ENCODE measurements at regions not wholly inside any gene's neighbourhood (a gene's known extent, or its start where the extent isn't known, plus 50 kb on each side); places are given as distances from the start of the nearest gene placed in this dataset.

- DNase-seq (no peak), ATAC-seq (no peak)
- Mint-ChIP-seq H3K4me1 (no peaks in the 10 kb centered on the region), H3K36me3 (ENCODE audit: low read depth) (no peaks in the 10 kb centered on the region), H3K4me3 (no peak overlapping the region), H3K27ac (no peak overlapping the region), H3K27me3 (no peaks in the 10 kb centered on the region)
- no peaks in the 10 kb centered on the region for H3K9me3 ChIP-seq (ENCODE audit: control insufficient read depth, low read length, poor library complexity, severe bottlenecking)
Measured at GRCh38 chr4:66667249-66667648, 878.1 kb downstream of the CENPC start.

- H3K36me3 Mint-ChIP-seq (ENCODE audit: low read depth): no peaks in the 10 kb centered on the region
- H3K4me3 Mint-ChIP-seq: no peak overlapping the region
Measured at GRCh38 chr4:66662620-66663019, 882.7 kb downstream of the CENPC start.

DNA sequence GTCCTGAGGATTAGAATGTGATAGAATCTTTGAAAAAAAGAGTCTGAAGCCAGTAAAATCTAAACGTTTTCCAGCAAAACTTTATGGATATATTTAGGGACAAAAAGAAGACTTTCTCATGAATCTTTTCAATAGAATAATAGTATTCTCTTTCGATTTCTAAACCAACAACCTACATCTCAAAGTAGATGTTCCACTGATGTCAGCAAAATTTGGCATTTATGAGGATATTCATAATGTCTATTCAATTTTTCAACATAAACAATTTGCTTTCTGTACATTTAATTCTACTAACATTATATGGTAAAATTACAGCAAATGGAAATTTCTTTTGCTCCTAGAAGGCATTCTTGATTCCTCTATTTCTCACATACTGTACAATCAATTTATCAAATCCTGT, 886.5 kb downstream of the CENPC start:
- no peaks in the 10 kb centered on the region for H3K27me3 Mint-ChIP-seq
- ATAC-seq (no peak), DNase-seq (no peak)
- H3K4me1 Mint-ChIP-seq: no peaks in the 10 kb centered on the region
- no peak overlapping the region for H3K4me3 Mint-ChIP-seq
- no peak overlapping the region for H3K27ac Mint-ChIP-seq
- no peaks in the 10 kb centered on the region for H3K9me3 ChIP-seq (ENCODE audit: control insufficient read depth, low read length, poor library complexity, severe bottlenecking)
- H3K36me3 Mint-ChIP-seq (ENCODE audit: low read depth): no peaks in the 10 kb centered on the region

More at GRCh38 chr4:66662620-66663019, 882.7 kb downstream of the CENPC start:
- Mint-ChIP-seq H3K27ac (no peak overlapping the region), H3K4me1 (no peaks in the 10 kb centered on the region), H3K27me3 (no peaks in the 10 kb centered on the region)
- no peak for ATAC-seq
- H3K9me3 ChIP-seq (ENCODE audit: control insufficient read depth, low read length, poor library complexity, severe bottlenecking): no peaks in the 10 kb centered on the region
- DNase-seq: no peak

GRCh38 chr4:66655505-66655904, 889.8 kb downstream of the CENPC start:
- no peak overlapping the region for H3K4me3 Mint-ChIP-seq
- no peak overlapping the region for H3K27ac Mint-ChIP-seq
- no peaks in the 10 kb centered on the region for H3K27me3 Mint-ChIP-seq
- ATAC-seq: no peak
- H3K4me1 Mint-ChIP-seq: no peaks in the 10 kb centered on the region
- DNase-seq: no peak
- H3K36me3 Mint-ChIP-seq (ENCODE audit: low read depth): no peaks in the 10 kb centered on the region
- no peaks in the 10 kb centered on the region for H3K9me3 ChIP-seq (ENCODE audit: control insufficient read depth, low read length, poor library complexity, severe bottlenecking)

- no peaks in the 10 kb centered on the region for H3K27me3 Mint-ChIP-seq
- DNase-seq (no peak), ATAC-seq (no peak)
- no peaks in the 10 kb centered on the region for H3K36me3 Mint-ChIP-seq (ENCODE audit: low read depth)
- no peaks in the 10 kb centered on the region for H3K9me3 ChIP-seq (ENCODE audit: control insufficient read depth, low read length, poor library complexity, severe bottlenecking)
- H3K27ac Mint-ChIP-seq: no peak overlapping the region
- no peak overlapping the region for H3K4me3 Mint-ChIP-seq
- no peaks in the 10 kb centered on the region for H3K4me1 Mint-ChIP-seq
Measured at GRCh38 chr4:66653937-66654336, 891.4 kb downstream of the CENPC start.

- Mint-ChIP-seq H3K4me1 (no peaks in the 10 kb centered on the region), H3K27me3 (no peaks in the 10 kb centered on the region), H3K36me3 (ENCODE audit: low read depth) (no peaks in the 10 kb centered on the region), H3K4me3 (no peak overlapping the region), H3K27ac (no peak overlapping the region)
- no peak for ATAC-seq
- no peak for DNase-seq
- no peaks in the 10 kb centered on the region for H3K9me3 ChIP-seq (ENCODE audit: control insufficient read depth, low read length, poor library complexity, severe bottlenecking)
Measured at GRCh38 chr4:66649236-66649635, 896.1 kb downstream of the CENPC start.

- H3K27me3 Mint-ChIP-seq: no peaks in the 10 kb centered on the region
- no peak for ATAC-seq
- H3K4me1 Mint-ChIP-seq: no peaks in the 10 kb centered on the region
- H3K4me3 Mint-ChIP-seq: no peak overlapping the region
- no peak for DNase-seq
- no peak overlapping the region for H3K27ac Mint-ChIP-seq
- no peaks in the 10 kb centered on the region for H3K9me3 ChIP-seq (ENCODE audit: control insufficient read depth, low read length, poor library complexity, severe bottlenecking)
- H3K36me3 Mint-ChIP-seq (ENCODE audit: low read depth): no peaks in the 10 kb centered on the region
Measured at GRCh38 chr4:66647926-66648325, 897.4 kb downstream of the CENPC start.

DNA sequence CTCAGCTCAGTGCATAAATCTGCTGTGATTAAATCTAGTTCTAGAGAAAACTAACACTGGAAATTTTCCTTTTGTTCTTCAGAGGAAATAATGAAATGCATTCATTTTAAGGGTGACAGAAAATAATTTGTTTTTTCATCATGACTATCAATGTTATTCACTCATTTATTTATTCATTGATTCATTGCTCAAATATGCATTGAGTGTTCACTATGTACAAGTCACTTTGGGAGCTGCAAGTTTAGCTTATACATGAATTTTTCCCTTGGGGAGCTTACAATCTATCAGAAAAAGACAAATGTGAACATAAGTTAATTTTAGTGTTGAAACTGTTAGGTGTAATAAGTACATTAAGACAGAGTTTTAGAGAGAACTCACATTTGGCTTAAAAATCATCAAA, 897.8 kb downstream of the CENPC start:
- Mint-ChIP-seq H3K27me3 (no peaks in the 10 kb centered on the region), H3K4me3 (no peak overlapping the region), H3K27ac (no peak overlapping the region), H3K36me3 (ENCODE audit: low read depth) (no peaks in the 10 kb centered on the region), H3K4me1 (no peaks in the 10 kb centered on the region)
- no peak for DNase-seq
- no peaks in the 10 kb centered on the region for H3K9me3 ChIP-seq (ENCODE audit: control insufficient read depth, low read length, poor library complexity, severe bottlenecking)
- no peak for ATAC-seq

DNA sequence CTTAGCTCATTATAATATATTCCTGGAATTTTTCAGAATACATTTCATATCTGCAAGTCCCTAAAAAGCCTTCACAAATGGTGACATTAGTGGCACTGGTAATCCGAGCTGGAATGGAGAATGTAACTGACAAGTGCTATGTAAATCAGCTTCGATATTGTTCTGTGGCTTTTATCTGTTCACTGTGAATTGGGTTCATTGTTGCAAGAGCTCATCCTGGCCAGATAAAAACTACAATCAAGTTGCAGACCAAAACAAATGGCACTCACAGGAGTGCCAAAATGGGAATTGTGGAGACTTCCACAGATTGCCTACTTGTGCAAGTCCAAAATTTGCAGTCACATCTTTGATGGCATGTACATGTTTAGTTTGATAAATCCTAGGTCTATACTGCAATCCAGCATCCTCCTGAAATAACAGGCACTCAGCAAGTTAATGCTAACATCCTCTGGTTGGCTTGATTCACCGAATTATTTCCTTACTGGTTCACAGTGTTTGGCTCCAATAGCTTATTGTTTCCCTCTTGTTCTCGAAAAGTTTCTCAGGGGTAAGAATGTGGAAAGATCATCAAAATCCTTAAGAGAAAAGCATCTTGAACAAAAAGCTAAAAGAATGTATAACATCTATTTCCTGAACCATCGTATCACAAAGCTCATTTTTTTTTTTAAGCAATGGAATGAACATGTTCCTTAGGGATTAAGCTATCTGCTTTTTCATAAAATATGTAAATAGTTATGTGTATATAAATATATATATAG, 904.9 kb downstream of the CENPC start:
- ATAC-seq (no peak), DNase-seq (no peak)
- no peaks in the 10 kb centered on the region for H3K36me3 Mint-ChIP-seq (ENCODE audit: low read depth)
- no peaks in the 10 kb centered on the region for H3K27me3 Mint-ChIP-seq
- H3K9me3 ChIP-seq (ENCODE audit: control insufficient read depth, low read length, poor library complexity, severe bottlenecking): no peaks in the 10 kb centered on the region
- no peak overlapping the region for H3K27ac Mint-ChIP-seq
- H3K4me1 Mint-ChIP-seq: no peaks in the 10 kb centered on the region
- H3K4me3 Mint-ChIP-seq: no peak overlapping the region

GRCh38 chr4:66639361-66639760, 905.9 kb downstream of the CENPC start:
- DNase-seq (no peak), ATAC-seq (no peak)
- H3K9me3 ChIP-seq (ENCODE audit: control insufficient read depth, low read length, poor library complexity, severe bottlenecking): no peaks in the 10 kb centered on the region
- H3K4me3 Mint-ChIP-seq: no peak overlapping the region
- H3K27me3 Mint-ChIP-seq: no peaks in the 10 kb centered on the region
- no peaks in the 10 kb centered on the region for H3K4me1 Mint-ChIP-seq
- no peaks in the 10 kb centered on the region for H3K36me3 Mint-ChIP-seq (ENCODE audit: low read depth)
- H3K27ac Mint-ChIP-seq: no peak overlapping the region

DNA sequence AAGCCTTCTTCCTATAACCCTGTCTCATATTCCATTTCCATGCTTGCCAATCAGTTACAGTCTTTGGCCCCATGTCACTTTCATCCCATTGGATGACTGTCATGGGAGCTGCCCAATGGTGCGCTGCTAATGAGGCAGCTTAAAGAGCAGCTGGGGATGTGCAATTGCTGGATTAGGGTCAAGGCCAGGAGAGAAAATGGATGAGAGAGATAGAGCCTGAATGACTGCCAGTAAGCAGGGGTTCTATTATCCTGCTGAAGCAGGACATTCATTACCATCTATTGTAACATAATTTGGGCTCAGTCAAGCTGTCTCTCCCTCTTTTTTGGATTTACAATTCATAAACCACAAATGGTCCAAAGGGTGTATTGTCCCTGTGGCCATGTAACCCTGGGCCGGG, 909.0 kb downstream of the CENPC start:
- Mint-ChIP-seq H3K27ac (no peak overlapping the region), H3K27me3 (no peaks in the 10 kb centered on the region), H3K4me3 (no peak overlapping the region), H3K4me1 (no peaks in the 10 kb centered on the region), H3K36me3 (ENCODE audit: low read depth) (no peaks in the 10 kb centered on the region)
- H3K9me3 ChIP-seq (ENCODE audit: control insufficient read depth, low read length, poor library complexity, severe bottlenecking): peaks cover 2% of the 10 kb centered on the region
- ATAC-seq (no peak), DNase-seq (no peak)

DNA sequence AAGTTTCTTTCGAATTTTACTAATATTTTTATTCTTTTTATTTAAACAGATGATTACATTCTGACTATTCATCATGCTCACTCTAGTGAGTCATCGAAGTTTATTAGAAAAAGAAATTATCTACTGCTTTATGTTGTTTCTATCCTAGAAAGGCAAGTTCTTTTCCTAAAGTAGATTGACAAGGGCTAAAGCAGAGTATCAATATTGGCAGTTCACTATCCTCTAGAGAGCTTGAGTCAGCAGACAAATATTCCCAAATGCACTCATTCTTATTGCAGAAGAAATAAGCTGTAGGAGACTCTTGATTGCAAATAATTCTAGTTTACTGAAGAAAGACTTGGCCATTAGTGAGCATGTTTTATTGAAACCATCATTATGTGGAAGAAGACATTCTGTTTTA, 911.8 kb downstream of the CENPC start:
- no peaks in the 10 kb centered on the region for H3K36me3 Mint-ChIP-seq (ENCODE audit: low read depth)

GRCh38 chr4:66629927-66630326, 915.4 kb downstream of the CENPC start:
- no peak for ATAC-seq
- Mint-ChIP-seq H3K27ac (no peak overlapping the region), H3K4me3 (no peak overlapping the region), H3K27me3 (no peaks in the 10 kb centered on the region), H3K36me3 (ENCODE audit: low read depth) (no peaks in the 10 kb centered on the region), H3K4me1 (no peaks in the 10 kb centered on the region)
- no peak for DNase-seq
- peaks cover 2% of the 10 kb centered on the region for H3K9me3 ChIP-seq (ENCODE audit: control insufficient read depth, low read length, poor library complexity, severe bottlenecking)

More for the DNA sequence above, 911.8 kb downstream of the CENPC start:
- Mint-ChIP-seq H3K4me3 (no peak overlapping the region), H3K27ac (no peak overlapping the region), H3K4me1 (no peaks in the 10 kb centered on the region), H3K27me3 (no peaks in the 10 kb centered on the region)
- H3K9me3 ChIP-seq (ENCODE audit: control insufficient read depth, low read length, poor library complexity, severe bottlenecking): peaks cover 2% of the 10 kb centered on the region
- ATAC-seq (no peak), DNase-seq (no peak)

DNA sequence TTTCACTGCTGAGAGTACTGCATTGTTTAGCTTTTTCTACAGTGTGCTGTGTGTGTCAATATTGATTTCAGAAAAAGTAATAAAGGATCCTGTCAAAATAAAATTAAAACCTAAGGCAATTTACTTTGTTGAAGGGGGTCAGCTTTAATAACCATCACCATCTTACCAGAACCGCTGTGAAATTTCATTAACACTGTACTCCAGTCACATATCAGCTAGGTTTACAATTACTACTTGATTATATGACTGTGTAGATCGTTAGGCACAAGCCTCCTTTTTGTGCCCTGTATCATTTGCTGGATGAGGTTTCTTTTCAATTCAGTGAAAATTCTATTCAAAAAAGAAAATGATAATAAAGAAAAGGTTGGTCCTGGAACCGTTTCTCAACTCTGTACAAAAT, 917.2 kb downstream of the CENPC start:
- Mint-ChIP-seq H3K36me3 (ENCODE audit: low read depth) (no peaks in the 10 kb centered on the region), H3K27me3 (no peaks in the 10 kb centered on the region), H3K4me1 (no peaks in the 10 kb centered on the region), H3K27ac (no peak overlapping the region), H3K4me3 (no peak overlapping the region)
- H3K9me3 ChIP-seq (ENCODE audit: control insufficient read depth, low read length, poor library complexity, severe bottlenecking): peaks cover 2% of the 10 kb centered on the region
- ATAC-seq: no peak
- no peak for DNase-seq
